Hepatic stellate cell (primary cell): ENCODE measurements at regions not wholly inside any gene's neighbourhood (a gene's known extent, or its start where the extent isn't known, plus 50 kb on each side); places are given as distances from the start of the nearest gene placed in this dataset.
"Not testable (repeated sequence)": the region's sequence is repeated elsewhere in the genome, so short reads cannot be mapped to it uniquely, and the experiment has no call there.

Source experiments
- DNase-seq: peaks from one replicate; pipeline ENCODE4 v3.0.0; 2011; ENCODE audit warnings: low spot score

DNA sequence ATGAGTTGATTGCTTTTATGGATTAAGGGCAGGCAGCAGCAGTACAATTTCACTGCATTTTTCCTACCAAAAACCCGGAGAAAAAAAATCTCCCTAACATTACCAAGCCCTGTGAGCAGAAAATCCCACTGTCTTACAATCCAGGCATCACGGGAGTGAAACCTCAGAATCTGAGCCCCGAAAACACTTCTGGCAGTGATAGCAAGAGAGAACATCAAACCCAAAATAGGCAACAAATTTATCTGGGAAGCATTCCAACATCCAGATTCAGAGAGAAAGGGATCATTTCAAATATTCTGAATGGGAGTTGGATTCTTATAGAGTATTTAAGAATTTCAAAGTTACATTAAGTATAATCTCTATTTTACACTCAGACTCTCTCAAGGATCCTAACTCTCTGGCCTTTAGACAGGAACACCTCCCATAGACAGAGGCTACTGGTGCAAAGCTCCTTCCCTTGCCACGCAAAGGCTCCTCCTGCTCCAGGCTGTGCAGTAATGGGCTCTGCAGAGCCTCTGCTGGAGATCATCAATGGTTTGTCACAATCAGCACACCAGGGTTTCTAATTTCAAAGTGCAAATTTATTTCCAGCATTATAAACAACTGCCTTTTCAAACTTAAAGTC is 256.9 kb downstream of the PARM1 start:
- DNase-seq = no peak

DNA sequence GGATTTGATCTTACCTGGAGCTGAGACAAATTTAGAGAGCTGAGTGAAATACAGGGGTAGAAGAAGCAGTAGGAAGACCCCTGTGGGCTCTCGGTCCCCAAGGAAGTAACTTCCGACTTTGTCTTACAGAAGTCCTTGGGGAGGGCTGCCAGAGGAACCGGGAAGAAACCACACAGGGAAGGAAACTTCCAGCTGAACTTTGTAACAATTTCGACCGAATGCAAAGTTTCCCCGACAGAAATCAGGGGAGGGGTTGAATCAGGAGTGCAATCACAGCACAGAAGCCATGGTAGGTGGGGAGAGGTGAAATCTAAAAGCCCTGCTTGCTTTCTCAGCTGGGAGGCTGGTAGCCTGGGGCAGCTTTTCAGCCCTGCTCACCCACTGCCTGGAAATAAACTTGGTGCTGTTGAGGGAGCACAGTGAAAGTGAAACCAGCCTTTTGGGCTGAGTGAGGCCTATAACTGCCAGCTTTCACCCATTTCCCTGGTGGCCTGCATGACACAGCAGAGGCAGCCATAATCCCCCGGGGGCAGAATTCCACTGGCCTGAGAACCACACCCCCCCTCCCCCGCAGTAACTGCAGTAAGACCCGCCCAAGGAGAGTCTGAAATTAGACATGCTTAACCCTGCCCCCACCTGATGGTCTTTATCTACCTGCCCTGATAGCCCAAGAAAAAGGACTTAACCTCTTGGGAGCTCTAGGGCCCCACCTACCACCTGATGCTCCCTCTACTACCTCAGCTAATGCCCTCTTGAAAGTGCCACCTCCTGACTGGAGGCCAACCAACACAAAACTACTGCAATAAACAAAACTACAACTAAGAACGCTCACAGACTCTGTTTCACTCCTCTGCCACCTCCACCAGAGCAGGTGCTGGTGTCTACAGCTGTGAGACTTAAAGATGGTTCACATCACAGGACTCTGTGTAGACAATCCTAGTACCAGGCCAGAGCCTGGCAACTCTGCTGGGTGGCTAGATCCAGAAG is 248.2 kb downstream of the PARM1 start:
- peak; percentile 41 for DNase-seq

DNA sequence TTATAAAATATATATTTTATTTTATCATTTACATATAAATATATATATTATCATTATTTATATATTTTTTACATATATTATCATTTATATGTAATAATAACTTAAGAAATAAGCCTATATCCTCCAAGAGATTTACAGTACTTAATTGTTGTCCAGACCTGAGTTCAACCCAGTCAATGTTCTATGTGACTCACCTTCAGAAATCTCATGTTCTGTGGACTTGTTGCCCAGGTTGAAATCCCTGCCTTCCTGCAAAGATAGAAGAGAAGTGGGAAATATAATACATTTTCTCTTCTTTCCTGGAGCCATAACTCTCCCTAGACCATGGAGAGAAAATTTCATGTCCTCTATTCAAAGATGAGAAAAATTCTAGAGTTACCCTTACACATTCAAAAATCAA is 247.3 kb downstream of the PARM1 start:
- no peak for DNase-seq

- no peak for DNase-seq
These were observed 246.6 kb downstream of the PARM1 start for GRCh38 chr4:75179510-75179909.

- no peak for DNase-seq
These were observed 239.6 kb downstream of the PARM1 start for GRCh38 chr4:75172551-75172950.

- no peak for DNase-seq
These were observed 236.5 kb downstream of the PARM1 start for GRCh38 chr4:75169427-75169826.

GRCh38 chr4:75169020-75169419 is 236.1 kb downstream of the PARM1 start:
- no peak for DNase-seq

GRCh38 chr4:75168548-75168947 is 235.6 kb downstream of the PARM1 start:
- DNase-seq = no peak

DNA sequence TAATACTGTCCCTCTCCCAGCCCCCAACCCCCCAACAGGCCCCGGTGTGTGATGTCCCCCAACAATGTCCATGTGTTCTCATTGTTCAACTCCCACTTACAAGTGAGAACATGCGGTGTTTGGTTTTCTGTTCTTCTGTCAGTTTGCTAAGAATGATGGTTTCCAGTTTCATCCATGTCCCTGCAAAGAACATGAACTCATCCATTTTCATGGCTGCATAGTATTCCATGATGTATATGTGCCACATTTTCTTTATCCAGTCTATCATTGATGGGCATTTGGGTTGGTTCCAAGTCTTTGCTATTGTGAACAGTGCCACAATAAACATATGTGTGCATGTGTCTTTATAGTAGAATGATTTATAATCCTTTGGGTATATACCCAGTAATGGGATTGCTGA is 232.2 kb downstream of the PARM1 start:
- DNase-seq = not testable (repeated sequence)

GRCh38 chr4:75158451-75158850 is 225.5 kb downstream of the PARM1 start:
- DNase-seq = no peak

DNA sequence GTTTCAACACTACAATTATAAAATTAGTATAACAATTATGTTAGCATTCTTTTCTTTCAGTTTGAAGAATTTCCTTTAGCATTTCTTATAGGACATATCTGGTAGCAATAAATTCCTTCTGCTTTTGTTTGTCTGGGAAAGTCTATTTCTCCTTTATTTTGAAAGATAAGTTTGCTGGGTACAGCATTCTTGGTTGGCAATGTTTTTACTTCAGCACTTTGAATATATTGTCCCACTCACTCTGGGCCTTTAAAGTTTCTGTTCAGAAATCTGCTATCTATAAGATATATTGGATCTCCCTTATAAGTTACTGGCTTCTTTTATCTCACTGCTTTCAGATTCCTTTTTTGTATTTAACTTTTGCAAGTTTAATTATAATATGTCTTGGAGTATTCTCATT is 222.1 kb downstream of the PARM1 start:
- DNase-seq = no peak

GRCh38 chr4:75146223-75146622 is 213.3 kb downstream of the PARM1 start:
- no peak for DNase-seq

GRCh38 chr4:75144475-75144874 is 211.6 kb downstream of the PARM1 start:
- no peak for DNase-seq

- peak; percentile 26 for DNase-seq
These were observed 209.9 kb downstream of the PARM1 start for GRCh38 chr4:75142850-75143249.

DNA sequence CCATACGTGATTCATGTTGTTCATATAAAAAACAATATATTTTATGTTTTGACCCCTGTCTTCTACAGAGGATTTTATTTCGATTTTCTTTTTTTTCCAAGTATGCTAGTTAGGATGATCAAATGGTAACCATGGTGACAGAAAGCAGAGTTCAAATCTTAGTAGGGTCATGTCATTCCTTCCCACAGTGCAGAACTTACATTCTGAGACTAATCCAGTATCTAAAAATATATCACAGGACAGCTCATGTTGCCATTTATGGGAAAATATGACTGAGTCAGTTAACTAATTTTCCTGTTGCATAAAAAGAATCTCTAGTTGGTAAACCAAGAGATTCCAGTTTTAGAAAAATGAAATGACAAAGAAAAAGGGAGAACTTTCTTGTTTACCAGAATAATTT is 209.5 kb downstream of the PARM1 start:
- peak; percentile 31 for DNase-seq

- DNase-seq = no peak
These were observed 208.2 kb downstream of the PARM1 start for GRCh38 chr4:75141162-75141561.

GRCh38 chr4:75137302-75137701 is 204.4 kb downstream of the PARM1 start:
- no peak for DNase-seq

GRCh38 chr4:75135068-75135825 is 202.3 kb downstream of the PARM1 start:
- no peak for DNase-seq

DNA sequence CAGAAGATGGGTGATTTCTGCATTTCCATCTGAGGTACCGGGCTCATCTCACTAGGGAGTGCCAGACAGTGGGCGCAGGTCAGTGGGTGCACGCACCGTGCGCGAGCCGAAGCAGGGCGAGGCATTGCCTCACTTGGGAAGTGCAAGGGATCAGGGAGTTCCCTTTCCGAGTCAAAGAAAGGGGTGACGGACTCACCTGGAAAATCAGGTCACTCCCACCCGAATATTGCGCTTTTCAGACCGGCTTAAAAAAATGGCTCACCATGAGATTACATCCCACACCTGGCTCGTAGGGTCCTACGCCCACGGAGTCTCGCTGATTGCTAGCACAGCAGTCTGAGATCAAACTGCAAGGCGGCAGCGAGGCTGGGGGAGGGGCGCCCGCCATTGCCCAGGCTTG is 194.0 kb downstream of the PARM1 start:
- not testable (repeated sequence) for DNase-seq

DNA sequence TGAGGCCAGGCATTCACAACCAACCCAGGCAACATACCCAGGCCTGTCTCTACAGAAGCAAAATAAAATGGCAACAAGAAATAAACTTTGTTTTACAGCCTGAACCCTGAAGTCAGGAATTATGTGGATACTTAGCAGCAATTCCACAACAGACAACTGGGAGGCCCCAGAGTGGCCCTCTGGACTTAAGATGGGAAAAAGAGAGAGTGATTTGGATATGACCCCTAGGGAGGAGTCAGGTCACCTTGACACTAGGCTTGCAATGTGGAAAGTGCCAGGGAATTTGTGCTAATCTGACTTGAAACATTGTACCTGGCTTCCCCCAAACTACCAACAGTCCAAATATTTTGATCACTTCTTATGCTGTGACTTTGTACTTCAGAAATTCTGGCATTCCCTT is 193.1 kb downstream of the PARM1 start:
- no peak for DNase-seq

DNA sequence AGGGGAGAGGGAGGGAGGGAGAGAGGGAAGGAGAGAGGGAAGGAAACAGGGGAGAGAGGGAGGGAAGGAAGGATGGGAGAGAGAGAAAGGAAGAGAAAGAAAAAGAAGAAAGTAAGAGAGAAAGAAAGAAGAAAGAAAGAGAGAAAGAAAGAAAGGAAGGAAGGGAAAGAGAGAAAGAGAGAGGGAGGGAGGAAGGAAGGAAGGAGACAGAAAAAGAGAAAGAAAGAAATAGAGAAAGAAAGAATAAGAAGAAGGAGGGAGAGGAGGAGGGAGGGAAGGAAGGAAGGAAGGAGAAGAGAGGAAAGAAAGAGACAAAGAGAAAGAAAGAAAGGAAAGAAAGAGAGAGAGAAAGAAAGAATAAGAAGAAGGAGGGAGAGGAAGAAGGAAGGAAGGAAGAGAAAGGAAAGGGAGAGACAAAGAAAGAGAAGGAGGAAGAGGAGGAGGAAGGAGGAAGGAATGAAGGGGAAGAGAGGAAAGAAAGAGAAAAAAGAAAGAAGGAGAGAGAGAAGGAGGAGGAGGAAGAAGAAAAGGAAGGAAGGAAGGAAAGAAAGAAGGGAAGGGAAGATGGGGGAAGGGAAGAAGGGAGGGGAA is 189.6 kb downstream of the PARM1 start:
- no peak for DNase-seq

GRCh38 chr4:75118739-75119138 is 185.8 kb downstream of the PARM1 start:
- no peak for DNase-seq
